Testis (tissue), 2 donors: ENCODE measurements at regions not wholly inside any gene's neighbourhood (a gene's known extent, or its start where the extent isn't known, plus 50 kb on each side); places are given as distances from the start of the nearest gene placed in this dataset.

Experiments used
- DNase-seq: peaks from one replicate; pipeline ENCODE4 v3.0.0-alpha.2; 2019
- H3K27ac ChIP-seq, 2 donors: fragments of 200-600 bp; sonication (generic); one replicate each; pipeline ENCODE4 v1.5.1; 2019
- H3K27me3 ChIP-seq: fragments of 200-600 bp; sonication (generic); one replicate; pipeline ENCODE4 v1.5.1; 2019
- H3K36me3 ChIP-seq: fragments of 200-600 bp; sonication (generic); one replicate; pipeline ENCODE4 v1.5.1; 2017; ENCODE audit warnings: low read depth; ENCODE audit errors: missing control alignments
- H3K4me1 ChIP-seq: fragments of 200-600 bp; sonication (generic); one replicate; pipeline ENCODE4 v1.5.1; 2019
- H3K4me3 ChIP-seq, 2 donors: fragments of 200-600 bp; sonication (generic); one replicate each; pipeline ENCODE4 v1.5.1; 2017 to 2019
- H3K9me3 ChIP-seq: fragments of 200-600 bp; sonication (generic); one replicate; pipeline ENCODE4 v1.5.1; 2017
- POLR2A ChIP-seq: fragments of 450-650 bp; IDR thresholded peaks from one replicate; pipeline ENCODE4 v1.6.1; 2017; ENCODE audit warnings: antibody characterized with exemption, mild to moderate bottlenecking, moderate library complexity
- WGBS, 2 donors: methylation state at CpG; one replicate each; pipeline ENCODE4 v1.1.5; 2018; 5-methylcytosine and 5-hydroxymethylcytosine counted together
- intact Hi-C: fragments of 100-400 bp; cut with DNase I; formaldehyde crosslinking; loops from one replicate; pipeline ENCODE4 v1.15.1; 2023; ENCODE audit warnings: low total_unique reads
- TF ChIP-seq, protein P1 (sequence below), 3 experiments: fragments of 450-650 bp in 2 of 3; fragments of 200-600 bp in 1 of 3; sonication (generic) in 1 of 3; IDR thresholded peaks; one replicate each; pipeline ENCODE4 v1.5.1; 2016 to 2019; ENCODE audit warnings: antibody characterized with exemption in 3 of 3, mild to moderate bottlenecking in 2 of 3, moderate library complexity in 1 of 3

DNA sequence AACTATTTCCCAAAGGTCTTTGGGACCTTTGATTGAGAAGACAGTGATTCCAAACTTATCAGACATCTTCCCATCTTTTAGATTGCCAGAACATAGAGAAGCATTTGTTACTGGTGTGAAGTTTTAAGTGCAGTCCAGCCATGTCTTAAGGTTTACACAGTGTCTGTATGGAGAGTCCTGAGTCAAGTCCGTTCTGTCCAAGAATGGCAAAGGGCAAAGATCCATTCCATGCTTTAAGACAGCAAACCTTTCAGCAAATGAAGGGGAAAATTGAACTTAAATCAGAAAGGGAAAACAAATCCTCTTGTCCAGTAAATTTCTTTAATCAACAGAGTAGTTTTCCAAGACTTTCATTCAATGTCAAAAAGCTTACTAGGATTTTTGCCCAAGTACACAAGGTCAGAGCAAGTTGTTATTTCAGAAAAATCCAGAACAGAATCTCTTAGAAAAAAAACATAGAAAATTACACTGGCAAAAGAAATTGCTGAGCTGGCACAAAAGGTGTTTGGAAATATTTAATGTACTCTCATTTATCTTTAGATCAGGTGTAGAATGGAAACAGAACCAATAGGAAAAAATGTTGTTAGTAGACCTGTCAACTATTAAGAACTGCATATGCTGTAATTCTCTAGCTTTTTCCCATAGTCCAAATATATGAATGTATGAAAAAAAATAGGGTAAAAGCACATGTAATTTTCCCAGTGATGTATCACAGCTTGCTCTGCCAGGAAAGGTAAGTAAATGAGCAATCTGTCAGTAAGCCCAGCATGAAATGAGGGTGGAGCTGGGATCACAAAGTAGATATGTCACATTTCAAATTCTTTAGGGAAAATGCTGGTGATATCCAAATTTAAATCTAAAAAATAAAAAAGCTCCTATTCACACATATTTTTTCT is 1099.9 kb downstream of the TUSC7 start:
- TF ChIP-seq, protein P1, sequence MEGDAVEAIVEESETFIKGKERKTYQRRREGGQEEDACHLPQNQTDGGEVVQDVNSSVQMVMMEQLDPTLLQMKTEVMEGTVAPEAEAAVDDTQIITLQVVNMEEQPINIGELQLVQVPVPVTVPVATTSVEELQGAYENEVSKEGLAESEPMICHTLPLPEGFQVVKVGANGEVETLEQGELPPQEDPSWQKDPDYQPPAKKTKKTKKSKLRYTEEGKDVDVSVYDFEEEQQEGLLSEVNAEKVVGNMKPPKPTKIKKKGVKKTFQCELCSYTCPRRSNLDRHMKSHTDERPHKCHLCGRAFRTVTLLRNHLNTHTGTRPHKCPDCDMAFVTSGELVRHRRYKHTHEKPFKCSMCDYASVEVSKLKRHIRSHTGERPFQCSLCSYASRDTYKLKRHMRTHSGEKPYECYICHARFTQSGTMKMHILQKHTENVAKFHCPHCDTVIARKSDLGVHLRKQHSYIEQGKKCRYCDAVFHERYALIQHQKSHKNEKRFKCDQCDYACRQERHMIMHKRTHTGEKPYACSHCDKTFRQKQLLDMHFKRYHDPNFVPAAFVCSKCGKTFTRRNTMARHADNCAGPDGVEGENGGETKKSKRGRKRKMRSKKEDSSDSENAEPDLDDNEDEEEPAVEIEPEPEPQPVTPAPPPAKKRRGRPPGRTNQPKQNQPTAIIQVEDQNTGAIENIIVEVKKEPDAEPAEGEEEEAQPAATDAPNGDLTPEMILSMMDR (IDR thresholded peaks at IDR 0.05) = no peak
- no peak for TF ChIP-seq POLR2A
- intact Hi-C loops = no loop called here
- no peaks in the 10 kb centered on the region for H3K4me1 ChIP-seq
- no peak overlapping the region for H3K27ac ChIP-seq
- no peaks in the 10 kb centered on the region for H3K9me3 ChIP-seq
- WGBS, 2 donors = 20 to 49% methylated on average over 1 of the region's 1 CpG
- H3K4me3 ChIP-seq = no peak overlapping the region
- H3K36me3 ChIP-seq = no peaks in the 10 kb centered on the region
- H3K27me3 ChIP-seq = no peaks in the 10 kb centered on the region
- DNase-seq = no peak

DNA sequence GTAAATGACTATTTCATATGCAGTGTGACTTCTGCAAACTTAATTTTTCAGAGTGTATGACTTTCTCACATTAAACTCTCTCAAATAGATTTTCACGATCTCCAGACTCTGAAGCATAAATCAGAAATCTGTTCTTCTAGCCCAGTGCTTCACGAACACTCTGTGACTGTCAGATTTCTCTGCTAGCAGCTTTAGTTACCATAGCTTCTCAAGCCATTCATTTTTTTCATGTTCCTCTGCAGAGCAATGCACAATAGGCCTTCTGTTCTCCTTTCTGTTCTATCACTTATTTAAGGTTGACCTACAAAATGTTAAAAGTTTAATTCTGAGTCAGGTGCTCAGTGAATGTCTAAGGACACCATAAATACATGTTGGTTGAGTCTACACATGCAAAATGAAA is 1102.2 kb downstream of the TUSC7 start:
- intact Hi-C loops = no loop called here
- 55 to 82% methylated on average over 2 of the region's 2 CpGs for WGBS, 2 donors

DNA sequence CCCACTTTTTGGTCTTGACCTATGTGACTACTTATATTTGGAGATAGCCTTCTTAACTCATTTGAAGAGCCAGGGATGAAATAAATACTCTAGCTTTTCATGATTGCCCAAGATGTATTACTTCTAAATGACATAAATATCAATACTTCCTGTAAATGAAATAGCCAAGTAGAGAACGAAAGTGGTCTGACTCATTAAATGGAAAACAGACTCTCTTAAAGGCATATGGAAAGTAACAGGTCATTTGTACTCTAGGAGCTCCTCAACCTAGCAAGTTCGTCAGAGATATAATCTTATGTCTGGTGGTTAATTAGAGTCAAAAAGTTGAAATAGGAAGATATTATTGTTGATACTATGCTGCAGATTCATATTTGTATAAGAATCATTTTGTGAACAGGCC is 1105.4 kb downstream of the TUSC7 start:
- TF ChIP-seq, protein P1 (IDR thresholded peaks at IDR 0.05) = no peak
- no peak for TF ChIP-seq POLR2A
- DNase-seq = no peak
- intact Hi-C loops = no loop called here
- no peak overlapping the region for H3K4me3 ChIP-seq
- H3K36me3 ChIP-seq = no peaks in the 10 kb centered on the region
- no peaks in the 10 kb centered on the region for H3K9me3 ChIP-seq
- H3K27me3 ChIP-seq = no peaks in the 10 kb centered on the region
- WGBS, 2 donors = 50 to 59% methylated on average over 2 of the region's 2 CpGs
- no peak overlapping the region for H3K27ac ChIP-seq
- H3K4me1 ChIP-seq = no peaks in the 10 kb centered on the region

More for the DNA sequence above, 1102.2 kb downstream of the TUSC7 start:
- Histone ChIP-seq H3K27ac (no peak overlapping the region), H3K9me3 (no peaks in the 10 kb centered on the region), H3K4me1 (no peaks in the 10 kb centered on the region), H3K36me3 (no peaks in the 10 kb centered on the region), H3K27me3 (no peaks in the 10 kb centered on the region), H3K4me3 (no peak overlapping the region)
- no peak for TF ChIP-seq POLR2A
- TF ChIP-seq, protein P1 (IDR thresholded peaks at IDR 0.05) = no peak
- DNase-seq = no peak

DNA sequence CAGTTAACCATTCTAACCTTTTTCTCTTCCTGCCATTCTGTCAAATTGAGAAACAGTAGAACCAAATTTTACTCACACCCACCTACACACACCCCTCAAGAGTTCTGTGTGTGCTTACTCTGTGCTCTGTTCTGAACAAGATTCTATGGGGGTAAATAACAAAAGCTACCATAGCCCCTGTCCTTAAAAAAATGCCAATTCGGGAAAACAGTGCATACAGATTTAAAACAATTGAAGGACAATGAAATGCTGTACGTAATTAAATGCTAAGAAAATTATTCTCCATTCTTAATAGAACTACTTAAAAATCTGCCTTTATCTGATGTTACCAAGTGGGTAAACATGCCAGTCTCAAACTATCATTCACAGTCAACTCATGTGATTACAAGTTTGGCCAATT is 1107.5 kb downstream of the TUSC7 start:
- Histone ChIP-seq H3K27ac (no peak overlapping the region), H3K36me3 (no peaks in the 10 kb centered on the region), H3K9me3 (no peaks in the 10 kb centered on the region), H3K4me3 (no peak overlapping the region), H3K4me1 (no peaks in the 10 kb centered on the region), H3K27me3 (no peaks in the 10 kb centered on the region)
- no peak for DNase-seq
- 65 to 96% methylated on average over 2 of the region's 2 CpGs for WGBS, 2 donors
- intact Hi-C loops = no loop called here
- TF ChIP-seq POLR2A = no peak
- TF ChIP-seq, protein P1 (IDR thresholded peaks at IDR 0.05) = no peak

DNA sequence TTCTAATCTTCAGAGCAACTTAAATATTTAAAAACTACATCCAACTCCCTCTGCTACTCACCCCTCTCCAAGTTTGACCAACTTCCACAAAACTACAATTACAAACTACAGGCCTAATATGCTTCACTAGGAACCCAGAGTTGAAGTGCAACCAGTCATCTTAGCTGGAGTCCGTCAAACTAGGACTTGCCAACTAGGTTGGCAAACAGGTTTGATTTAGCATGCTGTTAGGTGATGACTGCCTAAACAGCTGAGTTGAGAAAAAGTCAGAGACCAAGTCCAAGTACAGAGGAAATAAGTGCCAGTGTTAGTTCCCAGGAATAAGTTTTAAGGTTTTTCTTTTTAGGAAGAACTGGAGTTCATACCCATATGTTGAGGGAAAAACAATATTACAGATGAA is 1109.0 kb downstream of the TUSC7 start:
- intact Hi-C loops = no loop called here
- Histone ChIP-seq H3K9me3 (no peaks in the 10 kb centered on the region), H3K36me3 (no peaks in the 10 kb centered on the region), H3K4me1 (no peaks in the 10 kb centered on the region), H3K27ac (no peak overlapping the region), H3K27me3 (no peaks in the 10 kb centered on the region), H3K4me3 (no peak overlapping the region)
- no peak for TF ChIP-seq POLR2A
- TF ChIP-seq, protein P1 (IDR thresholded peaks at IDR 0.05) = no peak
- DNase-seq = no peak
- WGBS, 2 donors = 96 to 100% methylated on average over 1 of the region's 1 CpG
